IPS-18c (cell line): ENCODE measurements at regions not wholly inside any gene's neighbourhood (a gene's known extent, or its start where the extent isn't known, plus 50 kb on each side); places are given as distances from the start of the nearest gene placed in this dataset.
"Not testable (repeated sequence)": the region's sequence is repeated elsewhere in the genome, so short reads cannot be mapped to it uniquely, and the experiment has no call there.

Source experiments
- H3K4me3 ChIP-seq: 2 replicates; pipeline ENCODE4 v1.7.0; 2013; ENCODE audit warnings: low read depth, mild to moderate bottlenecking, low read length, moderate library complexity; ENCODE audit not compliant: insufficient read depth
- H3K9me3 ChIP-seq: one replicate; pipeline ENCODE4 v1.6.1; 2013; ENCODE audit warnings: mild to moderate bottlenecking, low read length, moderate library complexity; ENCODE audit not compliant: control insufficient read depth, insufficient read depth

GRCh38 chr20:12928755-12929401, 79.9 kb upstream of the SPTLC3 start:
- no peaks in the 10 kb centered on the region for H3K9me3 ChIP-seq
- no peak overlapping the region for H3K4me3 ChIP-seq

GRCh38 chr20:12936020-12936419, 72.8 kb upstream of the SPTLC3 start:
- no peak overlapping the region for H3K4me3 ChIP-seq
- H3K9me3 ChIP-seq = no peaks in the 10 kb centered on the region

GRCh38 chr20:12936524-12936923, 72.2 kb upstream of the SPTLC3 start:
- Histone ChIP-seq H3K9me3 (no peaks in the 10 kb centered on the region), H3K4me3 (no peak overlapping the region)

GRCh38 chr20:12941025-12941424, 67.7 kb upstream of the SPTLC3 start:
- Histone ChIP-seq H3K4me3 (no peak overlapping the region), H3K9me3 (no peaks in the 10 kb centered on the region)

GRCh38 chr20:12942123-12942522, 66.6 kb upstream of the SPTLC3 start:
- no peak overlapping the region for H3K4me3 ChIP-seq
- H3K9me3 ChIP-seq = no peaks in the 10 kb centered on the region

GRCh38 chr20:12946789-12947188, 62.0 kb upstream of the SPTLC3 start:
- no peaks in the 10 kb centered on the region for H3K9me3 ChIP-seq
- H3K4me3 ChIP-seq = no peak overlapping the region

- Histone ChIP-seq H3K9me3 (no peaks in the 10 kb centered on the region), H3K4me3 (no peak overlapping the region)
These were observed 61.1 kb upstream of the SPTLC3 start for GRCh38 chr20:12947691-12948090.

GRCh38 chr20:12949429-12949980, 59.3 kb upstream of the SPTLC3 start:
- no peak overlapping the region for H3K4me3 ChIP-seq
- no peaks in the 10 kb centered on the region for H3K9me3 ChIP-seq

GRCh38 chr20:12954254-12954653, 54.5 kb upstream of the SPTLC3 start:
- not testable (repeated sequence) for H3K4me3 ChIP-seq, H3K9me3 ChIP-seq

GRCh38 chr20:12955611-12956010, 53.2 kb upstream of the SPTLC3 start:
- Histone ChIP-seq H3K9me3 (no peaks in the 10 kb centered on the region), H3K4me3 (no peak overlapping the region)

GRCh38 chr20:12956303-12956702, 52.5 kb upstream of the SPTLC3 start:
- H3K9me3 ChIP-seq = no peaks in the 10 kb centered on the region
- no peak overlapping the region for H3K4me3 ChIP-seq

- Histone ChIP-seq H3K9me3 (no peaks in the 10 kb centered on the region), H3K4me3 (no peak overlapping the region)
These were observed 50.8 kb upstream of the SPTLC3 start for GRCh38 chr20:12957968-12958367.
